HG03565 (cell line): ENCODE measurements at regions not wholly inside any gene's neighbourhood (a gene's known extent, or its start where the extent isn't known, plus 50 kb on each side); places are given as distances from the start of the nearest gene placed in this dataset.
"Not testable (repeated sequence)": the region's sequence is repeated elsewhere in the genome, so short reads cannot be mapped to it uniquely, and the experiment has no call there.

Source experiments
- ATAC-seq: cut with Tn5 transposase; IDR thresholded peaks from one replicate; pipeline ENCODE4 v1.9.1; 2021; ENCODE audit warnings: mild to moderate bottlenecking, moderate library complexity; ENCODE audit not compliant: unreplicated experiment

DNA sequence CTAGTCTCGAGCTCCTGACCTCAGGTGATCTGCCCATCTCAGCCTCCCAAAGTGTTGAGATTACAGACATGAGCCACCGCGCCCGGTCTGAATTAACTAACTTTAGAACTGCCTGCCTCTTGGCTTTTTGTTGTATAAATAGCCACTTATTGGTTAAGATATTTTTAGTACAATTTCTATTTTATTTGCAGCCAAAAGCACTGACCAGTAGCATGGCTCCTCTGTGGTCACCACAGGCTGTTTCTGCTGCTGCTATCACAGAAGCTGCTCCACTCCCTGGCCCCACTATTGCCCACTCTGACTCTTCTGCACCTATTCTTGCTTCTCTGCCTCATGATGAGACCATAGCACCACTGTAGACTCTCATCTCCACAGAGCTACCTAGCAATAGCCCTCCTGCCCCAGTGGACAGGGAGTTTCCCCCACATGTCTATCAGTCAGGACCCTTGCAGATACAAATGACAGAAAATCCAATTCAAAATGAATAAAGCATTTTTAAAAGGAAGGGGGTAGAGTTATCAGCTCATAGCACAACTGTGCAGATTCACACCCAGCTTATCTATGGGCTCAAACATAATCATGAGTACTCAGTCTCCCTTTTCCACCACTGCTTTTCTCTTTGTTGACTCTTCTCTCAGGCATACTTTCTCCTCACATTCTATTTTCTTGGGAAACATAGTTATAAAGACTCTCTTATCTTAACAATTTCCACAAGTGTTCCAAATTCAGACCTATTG lies 151.8 kb upstream of the EPB41L4A start:
- no peak for ATAC-seq

DNA sequence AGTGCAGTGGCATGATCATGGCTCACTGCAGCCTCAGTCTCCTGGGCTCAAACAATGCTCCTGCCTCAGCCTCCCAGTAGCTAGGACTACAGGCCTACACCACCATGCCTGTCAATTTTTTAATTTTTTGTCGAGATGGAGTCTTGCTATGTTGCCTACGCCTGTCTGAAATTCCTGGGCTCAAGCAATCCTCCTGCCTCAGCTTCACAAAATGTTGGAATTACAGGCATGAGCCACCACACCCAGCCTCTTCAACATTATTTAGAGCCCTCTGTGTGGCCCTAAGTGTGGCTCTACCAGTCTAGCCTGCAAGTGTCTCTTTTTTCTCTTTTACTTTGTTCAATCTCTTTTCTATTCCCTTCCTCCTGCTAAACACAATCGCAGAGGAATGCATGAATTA lies 154.4 kb upstream of the EPB41L4A start:
- ATAC-seq, result no peak

DNA sequence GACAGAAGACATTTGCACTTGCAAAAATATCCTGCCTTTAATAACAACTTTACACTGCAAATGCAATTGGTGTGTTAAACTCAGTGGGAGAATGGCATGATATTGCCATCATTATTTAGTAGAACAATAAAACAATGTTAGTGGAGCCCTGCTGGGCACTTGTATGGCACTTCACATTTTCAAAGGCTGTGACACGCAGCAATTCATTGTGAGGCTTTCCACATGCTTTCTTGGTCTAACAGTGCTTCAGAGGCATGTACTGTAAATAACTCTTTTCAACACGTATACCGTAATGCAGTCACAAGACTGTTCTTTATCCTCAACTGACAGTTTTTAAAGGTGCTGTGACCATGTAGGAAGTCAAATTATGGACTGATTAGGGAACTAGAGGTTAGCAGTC lies 155.5 kb upstream of the EPB41L4A start:
- no peak for ATAC-seq

DNA sequence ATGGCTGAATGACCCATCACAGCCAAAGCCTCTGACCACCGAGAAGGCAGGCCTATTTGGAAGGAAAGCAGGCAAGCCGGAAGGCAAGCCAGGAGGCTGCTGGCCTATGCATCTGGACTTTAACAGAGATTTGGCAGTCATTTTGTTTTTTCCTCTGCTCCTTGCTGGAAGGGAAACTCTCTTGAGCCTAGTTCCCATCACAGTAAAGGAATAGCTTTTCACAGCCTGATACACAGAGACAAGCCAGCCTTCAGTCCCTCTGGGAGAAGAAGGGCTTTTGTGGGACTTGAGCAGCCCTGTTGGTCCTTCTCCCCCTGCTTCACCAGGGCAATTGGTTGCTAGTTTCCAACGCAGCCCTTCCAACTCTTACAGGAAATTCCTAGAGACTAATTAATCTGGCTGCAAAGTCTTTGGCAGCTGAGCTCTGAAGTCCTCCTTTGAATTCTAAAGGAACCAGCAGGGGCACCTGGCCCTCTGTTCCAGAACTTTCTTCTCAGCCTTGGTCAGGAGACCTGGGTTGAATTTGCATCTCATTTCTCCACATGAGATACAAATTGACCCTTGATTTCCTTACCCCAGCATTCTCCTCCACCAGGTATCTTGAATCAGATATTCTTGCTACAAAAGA lies 157.3 kb upstream of the EPB41L4A start:
- no peak for ATAC-seq

DNA sequence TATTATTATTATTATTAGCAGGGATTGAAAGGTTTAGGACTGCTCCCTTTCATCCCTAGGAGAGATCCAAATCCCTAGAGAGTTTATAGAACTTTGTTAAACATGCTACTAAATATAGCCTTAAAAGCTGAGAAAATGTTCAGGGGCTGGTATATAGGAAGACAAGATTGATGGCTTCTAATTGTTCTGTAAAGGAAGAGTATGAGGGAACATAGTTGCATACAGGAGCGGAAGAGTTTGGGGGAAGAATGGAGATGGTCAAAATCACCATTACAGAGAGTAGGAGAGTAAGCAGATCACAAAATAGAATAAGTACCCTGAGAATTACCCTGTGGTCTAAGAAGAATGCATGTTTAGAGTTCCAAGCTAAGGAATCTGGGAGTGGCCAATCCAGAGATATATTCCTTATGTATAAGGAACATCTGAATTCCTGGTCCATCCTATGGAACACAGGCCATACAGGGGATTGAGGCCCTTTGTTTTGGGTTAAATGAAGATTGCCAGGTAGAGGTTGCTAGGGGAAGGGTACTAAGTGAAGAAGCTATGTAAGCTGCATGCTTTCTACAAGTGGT lies 158.0 kb upstream of the APC start:
- no peak for ATAC-seq

DNA sequence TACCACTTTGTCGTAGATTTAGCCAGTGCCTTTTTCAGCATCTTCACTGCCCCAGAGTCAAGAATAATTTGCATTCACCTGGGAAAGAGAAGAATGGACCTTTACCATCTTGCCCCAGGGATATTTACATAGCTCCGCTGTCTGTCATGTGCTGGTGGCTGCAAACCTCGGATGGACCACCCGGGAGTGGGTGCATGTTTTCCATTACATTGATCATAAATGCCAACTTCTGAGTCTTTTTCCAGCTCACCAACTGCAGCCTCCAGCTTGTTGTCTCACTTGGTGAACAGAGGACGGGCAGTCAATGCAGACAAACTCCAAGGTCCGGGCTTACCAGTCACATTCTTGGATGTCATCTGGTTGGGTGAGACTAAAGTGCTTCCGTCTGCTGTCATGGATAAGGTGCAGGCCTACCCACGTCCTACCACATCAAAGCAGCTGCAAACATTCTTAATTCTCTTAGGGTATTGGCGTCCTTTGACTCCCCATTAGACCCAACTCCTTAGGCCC lies 155.8 kb upstream of the APC start:
- no peak for ATAC-seq

DNA sequence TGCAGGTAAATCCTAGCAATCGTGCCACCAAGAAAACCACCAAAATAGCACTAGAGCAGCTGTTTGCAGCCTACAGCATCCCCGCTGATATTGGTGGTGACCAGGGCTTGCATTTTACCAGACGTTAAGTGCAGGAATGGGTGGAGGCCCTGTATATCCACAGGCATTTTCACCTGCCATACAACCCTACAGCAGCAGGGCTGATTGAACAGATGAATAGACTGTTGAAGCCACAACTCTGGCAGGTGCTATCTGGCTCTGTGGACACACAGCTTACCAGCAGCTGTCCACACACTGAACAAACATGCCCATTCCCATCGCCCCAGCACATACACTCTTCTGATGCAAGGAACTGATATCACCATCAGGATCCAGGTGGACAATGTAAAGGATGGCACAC lies 154.5 kb upstream of the APC start:
- ATAC-seq, result no peak

DNA sequence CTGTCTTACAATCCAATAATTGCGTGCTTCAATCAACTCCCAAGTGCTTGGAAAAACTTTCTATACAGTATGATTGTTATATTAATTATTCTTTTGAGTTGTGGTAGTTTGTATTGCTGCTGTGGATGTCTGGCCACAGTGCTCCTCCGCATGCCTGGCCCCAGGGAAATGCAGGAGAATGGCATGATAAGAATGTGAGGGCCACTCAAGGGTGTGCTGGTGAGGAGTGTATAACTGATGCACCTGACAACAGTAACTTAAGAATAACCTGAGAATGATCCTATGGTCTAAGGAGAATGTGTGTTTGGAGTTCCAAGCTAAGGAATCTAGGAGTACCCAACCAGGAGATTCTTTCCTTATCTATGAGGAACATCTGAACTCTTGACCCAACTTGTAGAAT lies 152.9 kb upstream of the APC start:
- ATAC-seq, result no peak

DNA sequence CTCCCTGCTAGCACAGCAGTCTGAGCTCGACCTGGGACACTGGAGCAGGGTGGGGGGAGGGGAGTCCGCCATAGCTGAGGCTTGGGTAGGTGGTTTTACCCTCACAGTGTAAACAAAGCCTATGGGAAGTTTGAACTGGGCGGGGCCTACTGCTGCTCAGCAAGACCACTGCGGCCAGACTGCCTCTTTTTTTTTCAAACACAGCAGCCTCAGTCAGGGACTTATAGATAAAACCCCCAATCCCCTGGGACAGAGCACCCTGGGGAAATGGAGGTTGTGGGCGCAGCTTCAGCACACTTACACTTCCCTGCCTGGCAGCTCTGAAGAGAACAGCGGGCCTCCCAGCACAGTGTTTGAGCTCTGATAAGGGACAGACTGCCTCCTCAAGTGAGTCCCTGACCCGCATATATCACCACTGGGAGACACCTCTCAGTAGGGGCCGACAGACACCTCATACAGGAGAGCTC lies 151.1 kb upstream of the APC start:
- no peak for ATAC-seq

DNA sequence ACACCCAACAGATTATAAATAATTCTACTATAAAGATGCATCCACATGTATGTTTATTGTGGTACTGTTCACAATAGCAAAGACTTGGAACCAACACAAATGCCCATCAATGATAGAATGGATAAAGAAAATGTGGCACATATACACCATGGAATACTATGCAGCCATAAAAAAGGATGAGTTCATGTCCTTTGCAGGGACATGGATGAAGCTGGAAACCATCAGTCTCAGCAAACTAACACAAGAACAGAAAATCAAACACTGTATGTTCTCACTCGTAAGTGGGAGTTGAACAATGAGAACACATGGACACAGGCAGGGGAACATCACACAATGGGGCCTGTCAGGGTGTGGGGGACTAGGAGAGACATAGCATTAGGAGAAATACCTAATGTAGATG lies 146.8 kb upstream of the APC start:
- ATAC-seq, result not testable (repeated sequence)

DNA sequence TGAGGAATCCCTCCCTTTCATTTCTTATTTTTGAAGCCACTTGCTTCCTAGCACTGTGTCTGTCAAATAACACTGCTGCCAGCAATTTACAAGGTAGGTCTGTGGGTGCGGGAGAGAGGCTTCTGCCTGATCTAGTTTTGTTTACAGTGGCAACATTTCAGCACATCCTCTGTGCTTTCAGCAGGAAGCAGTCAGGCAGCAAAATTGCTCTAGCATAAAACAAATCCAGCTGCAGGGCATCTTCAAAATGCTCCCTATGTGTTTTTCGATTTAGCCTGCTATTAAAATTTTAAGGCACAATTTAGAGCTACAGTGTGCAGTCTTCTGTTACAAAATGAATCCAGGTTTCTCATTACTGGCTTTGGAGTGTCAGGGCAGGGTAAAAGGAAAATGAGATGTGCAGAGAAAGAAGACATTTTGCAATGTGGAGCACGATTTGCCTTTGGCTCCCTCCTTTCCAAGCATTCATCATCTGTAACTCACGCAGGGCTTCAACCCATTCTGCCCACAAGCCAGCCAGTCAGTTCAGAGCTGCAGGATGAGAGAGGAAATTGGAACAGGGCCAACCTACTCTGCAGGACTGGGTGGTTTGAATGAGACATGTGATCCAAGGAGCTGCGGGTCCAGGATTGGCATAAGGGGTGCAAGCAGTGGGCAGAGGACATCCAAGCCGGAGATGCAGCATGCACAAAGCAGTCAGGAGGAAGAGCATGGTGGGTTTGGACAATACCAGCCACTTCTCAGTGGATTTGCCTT lies 143.4 kb upstream of the APC start:
- ATAC-seq, result no peak

DNA sequence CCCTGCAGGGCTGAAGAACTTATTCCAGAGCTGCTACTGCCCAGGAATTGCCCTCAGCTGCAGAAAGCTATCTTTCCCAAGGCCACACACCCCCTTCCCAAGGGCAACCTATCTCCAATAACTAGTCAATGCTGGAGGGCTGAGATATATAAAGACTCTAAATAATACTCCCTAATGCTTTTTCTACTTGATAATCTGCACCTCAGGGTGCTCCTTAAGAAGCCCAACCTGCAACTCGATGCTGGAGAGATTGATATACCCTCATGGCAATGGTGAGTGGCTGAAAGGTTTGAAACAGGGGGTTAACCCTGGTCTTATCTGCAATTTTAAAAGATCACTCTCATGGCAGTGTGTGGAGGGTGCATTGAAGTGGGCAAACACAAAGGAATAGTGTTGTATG lies 142.7 kb upstream of the APC start:
- ATAC-seq, result no peak

DNA sequence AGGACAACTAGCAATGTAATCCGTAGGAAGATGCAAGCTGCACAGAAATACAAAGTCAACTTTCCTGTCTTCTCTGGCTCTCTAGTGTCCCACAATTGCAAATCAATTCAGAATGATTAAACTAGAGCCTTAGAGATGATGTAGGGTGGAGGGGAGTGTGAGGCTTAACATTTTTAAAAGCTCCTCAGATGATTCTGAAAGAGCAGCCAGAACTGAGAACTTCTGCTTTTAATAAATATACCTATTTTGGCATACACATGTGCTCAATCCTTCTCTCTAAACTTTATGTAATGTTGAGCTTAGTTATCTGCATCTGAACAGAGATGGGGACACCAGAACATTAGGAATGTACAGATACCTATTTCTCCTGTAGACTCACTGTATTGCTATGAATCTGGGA lies 139.9 kb upstream of the APC start:
- no peak for ATAC-seq

DNA sequence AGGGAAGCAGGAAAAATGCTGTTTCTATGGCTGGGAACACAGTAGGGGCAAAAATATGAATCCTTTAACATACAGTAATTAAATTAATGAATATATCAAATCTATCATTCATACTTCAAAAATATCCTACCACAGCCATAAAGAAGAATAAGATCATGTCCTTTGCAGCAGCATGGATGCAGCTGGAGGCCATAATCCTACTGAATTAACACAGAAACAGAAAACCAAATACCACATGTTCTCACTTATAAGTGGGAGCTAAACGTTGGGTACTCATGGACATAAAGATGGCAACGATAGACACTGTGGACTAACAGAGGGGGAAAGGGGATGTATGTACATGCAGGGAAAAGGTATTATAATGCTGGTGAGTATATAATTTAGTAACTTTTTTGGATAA lies 137.2 kb upstream of the APC start:
- not testable (repeated sequence) for ATAC-seq

DNA sequence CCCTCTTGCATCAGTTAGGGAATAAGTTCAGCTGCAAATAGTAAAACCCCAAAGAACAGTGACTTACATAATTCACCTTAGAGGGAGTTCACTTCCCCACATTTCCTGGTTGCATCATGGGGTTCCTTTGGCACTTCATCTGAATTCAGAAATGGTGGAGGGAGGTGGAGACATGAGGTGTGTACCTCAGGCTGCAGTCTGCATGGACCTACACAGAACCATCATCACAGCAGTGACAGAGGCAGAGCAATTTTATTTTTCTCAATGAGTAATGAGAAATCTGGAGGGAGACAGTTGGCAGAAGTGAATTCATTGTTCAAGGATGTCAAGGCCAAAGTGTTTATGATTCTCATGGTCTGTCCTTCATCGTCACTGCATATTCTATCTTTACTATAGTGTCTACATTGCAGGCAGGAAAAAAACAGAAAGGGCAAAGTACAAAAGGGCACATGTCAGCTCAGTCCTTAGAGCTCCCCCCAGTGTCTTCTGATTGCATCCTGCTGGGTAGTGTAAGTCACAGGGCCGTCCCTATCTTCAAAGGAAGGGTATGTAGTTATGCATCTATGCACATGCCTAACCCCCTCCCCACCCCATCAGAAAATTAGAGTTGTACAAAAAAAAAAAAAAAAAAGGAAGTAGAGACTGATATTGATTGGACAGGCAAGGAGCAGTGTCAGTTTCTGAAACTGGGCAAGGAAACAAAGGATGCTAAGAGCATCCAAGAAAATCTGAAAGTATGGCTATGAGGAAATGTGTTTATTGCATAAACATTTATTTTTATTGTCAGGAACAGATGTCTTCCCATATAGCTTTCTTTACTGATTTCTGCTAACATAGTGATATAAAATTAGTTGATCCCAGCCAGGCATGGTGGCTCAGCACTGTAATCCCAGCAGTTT lies 132.7 kb upstream of the APC start:
- no peak for ATAC-seq

DNA sequence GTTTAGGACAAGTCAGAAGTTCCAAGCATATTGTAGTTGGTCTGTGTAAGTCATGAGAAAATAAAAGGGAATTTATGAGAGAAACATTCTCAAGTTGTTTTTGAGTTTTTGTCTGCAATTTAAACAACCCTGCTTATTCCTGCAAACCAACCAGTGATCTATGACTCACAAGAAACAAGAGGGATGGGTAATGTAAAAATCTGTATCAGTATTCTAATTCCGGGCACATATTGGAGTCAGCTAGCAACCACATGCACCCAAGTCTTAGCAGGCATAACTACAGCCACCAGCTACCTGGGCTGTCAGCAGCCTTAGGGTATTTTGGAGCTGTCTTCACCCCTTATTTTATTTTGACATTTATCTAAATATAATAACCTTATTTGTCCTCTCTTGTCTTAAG lies 128.7 kb upstream of the APC start:
- ATAC-seq, result no peak

DNA sequence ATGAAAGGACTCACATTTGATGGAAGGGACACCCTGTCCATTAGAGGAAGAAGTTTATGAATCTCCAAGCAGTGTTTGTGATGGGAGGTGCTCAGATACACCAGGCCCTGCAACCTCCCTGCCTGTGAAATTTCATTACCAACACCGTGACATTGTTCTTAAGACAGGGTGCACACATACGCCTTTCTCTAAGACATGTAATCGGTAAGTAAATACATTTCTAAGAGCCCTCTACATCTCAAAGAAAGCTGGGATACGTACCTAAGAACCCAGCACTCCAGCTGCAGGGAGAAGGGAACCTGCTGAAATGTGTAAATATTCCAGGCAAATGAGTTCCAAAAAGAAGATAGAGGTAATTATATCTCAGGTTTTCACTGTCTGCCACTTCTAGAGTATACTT lies 125.0 kb upstream of the APC start:
- ATAC-seq, result no peak

DNA sequence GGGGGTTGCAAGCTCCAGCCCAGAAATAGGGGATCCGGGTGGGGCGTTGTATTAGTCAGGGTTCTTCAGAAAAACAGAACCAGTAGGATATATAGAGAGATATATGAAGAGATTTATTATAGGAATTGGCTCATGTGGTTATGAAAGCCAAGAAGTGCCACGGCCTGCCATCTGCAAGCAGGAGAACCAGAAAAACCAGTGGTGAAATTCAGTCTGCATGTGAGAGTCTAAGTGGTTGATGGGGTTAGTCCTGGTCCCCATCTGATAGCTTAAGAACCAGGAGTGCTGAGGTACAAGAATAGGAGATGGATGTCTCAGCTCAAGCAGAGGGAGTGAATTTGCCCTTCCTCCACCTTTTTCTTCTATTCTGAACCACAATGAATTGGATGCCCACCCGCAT lies 123.4 kb upstream of the APC start:
- ATAC-seq, result no peak

DNA sequence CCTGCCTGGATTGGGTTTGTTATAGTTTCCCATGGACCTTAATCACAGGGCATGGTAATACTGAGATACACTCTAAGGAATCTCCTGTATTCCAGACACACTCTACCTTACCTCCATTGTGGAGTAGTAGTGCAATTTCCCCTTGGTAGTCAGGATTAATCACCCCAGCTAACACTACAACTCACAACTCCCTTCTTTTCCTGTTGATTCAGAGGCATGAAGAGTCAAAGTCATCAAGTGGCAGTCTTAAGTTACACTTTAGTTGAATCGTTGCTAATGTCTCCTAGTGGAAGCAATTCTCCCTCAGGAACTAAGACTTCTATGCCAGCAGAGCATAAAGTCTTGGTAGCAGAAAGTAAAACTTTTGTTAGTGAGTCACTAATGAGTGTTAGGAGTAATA lies 122.7 kb upstream of the APC start:
- ATAC-seq, result no peak

DNA sequence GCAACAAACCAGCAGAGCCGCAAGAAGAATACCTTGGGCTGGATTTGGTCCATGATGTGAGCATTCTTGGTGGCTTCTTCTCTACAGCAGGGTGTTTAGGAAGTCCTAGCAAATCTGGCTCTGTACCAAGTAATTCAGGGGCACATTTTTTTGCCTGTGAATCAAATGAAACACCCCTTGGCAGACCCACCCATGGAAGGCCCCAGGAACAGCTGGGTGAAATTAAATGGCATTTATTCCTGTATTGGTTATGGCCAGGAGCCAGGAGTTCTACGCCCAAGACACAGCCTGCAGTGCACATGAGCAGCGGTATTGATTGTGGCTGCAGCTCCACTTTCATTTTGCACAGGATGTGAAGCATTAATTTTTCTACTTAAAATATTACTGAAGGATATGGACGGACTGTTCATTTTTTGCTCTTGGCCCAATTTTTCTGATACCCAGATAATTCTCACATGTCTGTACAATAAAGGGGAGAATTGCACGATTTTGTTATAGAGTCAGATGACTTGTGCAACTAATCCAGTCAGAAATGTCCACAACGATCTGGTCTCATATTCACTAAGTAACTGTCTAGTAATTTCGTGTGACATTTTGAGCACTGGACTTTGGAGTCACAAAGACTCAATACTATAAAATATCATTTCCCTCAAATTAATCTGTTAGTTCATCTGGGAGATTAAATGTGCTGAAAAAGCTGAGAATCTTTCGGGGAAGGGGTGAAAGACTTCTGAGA lies 120.7 kb upstream of the APC start:
- no peak for ATAC-seq
